GM19324 (cell line): ENCODE measurements at regions not wholly inside any gene's neighbourhood (a gene's known extent, or its start where the extent isn't known, plus 50 kb on each side); places are given as distances from the start of the nearest gene placed in this dataset.
"Not testable (repeated sequence)": the region's sequence is repeated elsewhere in the genome, so short reads cannot be mapped to it uniquely, and the experiment has no call there.

Experiments used
- ATAC-seq: cut with Tn5 transposase; IDR thresholded peaks from one replicate; pipeline ENCODE4 v1.9.1; 2021; ENCODE audit warnings: mild to moderate bottlenecking, moderate library complexity; ENCODE audit not compliant: unreplicated experiment, low FRiP score

- ATAC-seq, result no peak
Measured at GRCh38 chr10:123221418-123221817, 67.2 kb downstream of the BUB3 start.

DNA sequence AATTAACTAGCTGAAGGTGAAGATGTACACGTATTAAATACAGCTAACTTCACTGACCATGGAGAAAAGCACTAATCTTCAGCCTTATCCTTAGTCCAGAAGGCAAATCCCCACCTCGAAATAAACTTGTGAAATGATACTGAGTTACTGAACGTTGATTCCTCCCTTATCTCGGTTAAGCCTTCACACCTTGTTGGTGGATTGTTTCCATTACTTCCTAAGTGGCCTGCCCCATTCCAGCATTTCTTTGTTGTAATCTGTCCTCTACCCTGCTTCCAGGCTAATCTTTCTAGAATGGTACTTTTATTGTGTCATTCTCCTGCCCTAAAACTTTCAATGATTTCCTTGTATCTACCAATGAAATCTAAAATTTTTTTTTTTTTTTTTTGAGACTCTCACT lies 68.6 kb downstream of the BUB3 start:
- no peak for ATAC-seq

DNA sequence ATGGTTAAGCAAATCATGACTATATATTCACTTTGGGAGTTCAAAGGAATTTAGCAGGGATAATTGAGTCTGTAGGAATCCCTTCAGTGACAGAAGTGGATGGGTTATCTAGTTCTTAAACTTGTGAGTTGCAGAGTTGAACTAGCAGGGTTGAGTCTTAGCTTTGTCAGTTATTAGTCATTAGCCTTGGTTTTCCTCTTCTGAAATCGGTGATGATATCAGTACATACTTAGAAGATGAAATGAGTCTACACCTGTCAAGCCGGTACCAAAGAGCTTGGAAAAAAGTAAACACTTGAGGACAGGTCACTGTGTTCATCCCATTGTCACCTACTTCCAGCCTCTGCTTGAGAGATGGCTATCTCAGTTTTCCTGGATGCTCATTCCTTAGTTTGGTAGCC lies 73.5 kb downstream of the BUB3 start:
- ATAC-seq, result no peak

- ATAC-seq, result no peak
Measured at GRCh38 chr10:123229927-123230630, 75.9 kb downstream of the BUB3 start.

- not testable (repeated sequence) for ATAC-seq
Measured at GRCh38 chr10:123232879-123233278, 78.7 kb downstream of the BUB3 start.

DNA sequence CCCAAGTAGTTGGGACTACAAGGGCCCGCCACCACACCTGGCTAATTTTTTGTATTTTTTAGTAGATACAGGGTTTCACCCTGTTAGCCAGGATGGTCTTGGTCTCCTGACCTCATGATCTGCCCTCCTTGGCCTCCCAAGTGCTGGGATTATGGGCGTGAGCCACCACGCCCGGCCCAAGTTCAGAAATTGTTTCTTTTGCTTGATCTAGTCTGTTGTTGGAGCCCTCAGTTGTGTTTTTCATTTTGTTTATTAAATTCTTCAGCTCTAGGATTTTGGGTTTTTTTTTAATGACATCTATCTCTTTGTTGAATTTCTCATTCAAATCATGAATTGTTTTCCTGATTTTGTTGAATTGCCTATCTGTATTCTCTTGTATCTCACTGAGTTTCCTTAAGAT lies 80.8 kb downstream of the BUB3 start:
- not testable (repeated sequence) for ATAC-seq

GRCh38 chr10:123236126-123236525 lies 81.9 kb downstream of the BUB3 start:
- no peak for ATAC-seq

- no peak for ATAC-seq
Measured at GRCh38 chr10:123240250-123240649, 86.0 kb downstream of the BUB3 start.

DNA sequence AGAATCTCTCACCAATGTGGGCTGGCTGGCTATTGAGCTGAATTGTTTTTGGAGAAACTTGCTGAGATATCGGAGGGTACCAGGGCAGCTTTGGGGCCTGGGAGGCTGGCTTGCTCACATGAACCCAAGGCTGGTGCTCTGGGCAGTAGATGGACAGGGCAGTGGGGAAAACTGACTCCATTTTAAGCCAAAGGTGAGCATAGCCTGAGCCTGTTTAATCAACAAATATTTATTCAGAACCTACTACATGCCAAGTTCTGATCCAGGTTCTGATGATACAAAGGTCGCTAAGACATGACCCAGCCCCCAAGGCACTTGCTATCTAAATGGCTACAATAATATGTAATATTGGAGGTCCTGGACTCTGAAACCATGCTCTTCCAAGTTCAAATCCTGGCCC lies 86.6 kb downstream of the BUB3 start:
- no peak for ATAC-seq

DNA sequence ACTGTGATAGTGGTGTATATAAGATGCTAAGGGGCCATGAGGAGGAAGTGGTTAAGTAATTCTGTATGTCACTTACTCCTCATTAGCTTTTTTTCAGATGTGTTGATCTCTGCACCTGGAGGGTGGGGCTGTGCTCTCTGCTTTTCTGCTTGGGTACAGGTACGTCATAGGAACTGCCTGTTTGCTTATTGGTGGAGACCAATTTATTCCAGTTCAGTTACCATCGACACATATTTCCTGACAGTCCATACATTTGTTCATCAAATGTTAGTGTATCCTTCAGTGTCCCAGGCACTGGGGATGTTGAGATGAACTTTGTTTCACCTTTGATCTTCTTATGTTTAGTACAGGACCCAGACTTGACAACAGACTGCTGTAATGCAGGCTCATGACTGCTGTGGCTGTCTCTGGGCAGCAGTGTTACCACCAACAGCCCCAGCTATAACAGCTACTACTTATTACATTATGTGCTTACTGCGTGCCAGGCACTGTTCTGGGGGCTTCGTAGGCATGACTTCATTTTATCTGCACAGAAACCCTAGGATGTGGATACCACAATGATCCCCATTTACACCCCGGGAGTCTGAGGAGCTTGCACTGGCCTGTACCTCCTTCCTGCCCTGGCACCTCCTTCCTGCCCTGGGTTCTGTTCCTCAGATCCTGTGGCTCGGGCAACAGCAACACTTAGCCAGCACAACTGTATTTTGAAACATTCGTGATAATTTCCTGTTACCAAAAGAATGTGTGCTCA lies 87.4 kb downstream of the BUB3 start:
- ATAC-seq, result no peak

DNA sequence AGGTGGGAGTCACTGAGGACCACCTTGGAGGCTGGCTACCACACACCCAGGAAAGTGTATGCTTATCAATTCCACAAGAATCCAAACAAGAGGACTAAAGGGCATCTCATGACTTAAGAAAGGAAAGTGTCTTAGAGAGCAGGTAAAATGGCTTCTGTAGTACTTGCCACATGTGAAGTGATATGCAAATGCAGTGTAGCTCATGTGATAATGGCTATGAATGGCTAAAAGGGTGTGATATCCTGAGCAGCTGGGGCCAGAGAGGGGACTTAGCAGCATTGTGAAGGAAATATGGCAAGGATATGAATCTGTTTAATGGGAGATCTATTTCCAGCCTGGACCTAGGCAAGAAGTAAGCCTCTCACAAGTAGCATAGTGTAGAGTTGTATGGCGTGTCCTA lies 90.5 kb downstream of the BUB3 start:
- no peak for ATAC-seq

GRCh38 chr10:123245264-123245663 lies 91.1 kb downstream of the BUB3 start:
- no peak for ATAC-seq

DNA sequence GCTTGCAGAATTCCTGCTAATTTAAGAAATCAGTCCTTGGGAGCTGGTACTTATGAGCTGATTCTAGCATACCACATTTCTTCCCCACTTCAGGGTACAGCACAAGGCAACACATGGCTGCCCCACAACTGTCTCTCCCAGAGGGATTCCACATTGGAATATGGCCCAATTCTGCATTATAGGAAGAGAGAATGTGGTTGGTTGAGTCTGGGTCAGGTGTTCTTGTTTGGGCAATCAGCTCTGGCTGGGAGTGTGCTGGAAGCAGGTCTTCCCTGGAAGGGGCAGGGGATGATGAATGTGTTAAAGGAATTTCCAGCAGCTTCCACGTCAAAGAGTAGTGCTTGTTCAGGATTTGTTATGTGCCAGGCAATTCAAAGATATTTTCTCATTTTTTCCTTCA lies 95.7 kb downstream of the BUB3 start:
- ATAC-seq, result no peak

DNA sequence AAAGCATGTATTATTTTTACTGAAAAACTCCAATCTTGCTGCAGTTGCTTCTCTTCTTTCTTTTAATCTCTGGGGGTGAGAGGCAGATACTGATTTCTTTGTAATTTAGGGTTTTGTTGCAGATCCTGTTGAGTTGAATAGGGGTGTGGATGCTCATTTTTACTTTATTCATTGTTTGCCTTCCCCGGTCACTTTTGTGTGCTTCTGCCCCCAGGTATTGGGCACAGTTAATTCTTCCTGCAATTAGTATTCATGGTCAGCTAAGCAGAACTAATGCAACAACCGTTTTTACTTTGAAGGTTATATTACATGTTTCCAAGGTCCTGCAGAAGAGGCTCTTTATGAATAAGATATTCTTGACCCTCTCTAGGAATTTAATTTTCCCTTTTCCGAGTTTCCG lies 96.4 kb downstream of the BUB3 start:
- no peak for ATAC-seq

- ATAC-seq, result no peak
Measured at GRCh38 chr10:123252779-123253178, 98.6 kb downstream of the BUB3 start.

GRCh38 chr10:123254343-123254742 lies 100.1 kb downstream of the BUB3 start:
- not testable (repeated sequence) for ATAC-seq

GRCh38 chr10:123257904-123258456 lies 103.8 kb downstream of the BUB3 start:
- ATAC-seq, result no peak

DNA sequence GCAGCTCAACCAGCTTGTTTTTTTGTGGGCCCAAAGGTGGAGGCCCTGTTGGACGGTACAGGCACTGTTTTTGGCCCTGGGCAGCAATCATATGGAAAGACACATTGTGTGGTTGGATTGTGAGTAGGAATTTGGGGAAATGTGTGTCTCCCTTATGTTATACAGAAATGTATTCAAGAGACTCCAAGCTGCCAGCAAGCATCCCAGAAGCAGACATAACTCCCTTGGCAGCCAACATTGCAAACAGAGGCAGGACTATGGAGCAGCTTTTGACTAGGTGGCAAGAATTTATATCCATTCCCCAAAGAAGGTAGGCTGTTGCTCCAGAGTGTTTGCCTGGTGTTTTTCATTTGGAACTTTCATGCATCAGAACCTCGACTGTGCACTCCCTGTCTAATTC lies 104.9 kb downstream of the BUB3 start:
- ATAC-seq, result no peak

- no peak for ATAC-seq
Measured at GRCh38 chr10:123259791-123260190, 105.6 kb downstream of the BUB3 start.

DNA sequence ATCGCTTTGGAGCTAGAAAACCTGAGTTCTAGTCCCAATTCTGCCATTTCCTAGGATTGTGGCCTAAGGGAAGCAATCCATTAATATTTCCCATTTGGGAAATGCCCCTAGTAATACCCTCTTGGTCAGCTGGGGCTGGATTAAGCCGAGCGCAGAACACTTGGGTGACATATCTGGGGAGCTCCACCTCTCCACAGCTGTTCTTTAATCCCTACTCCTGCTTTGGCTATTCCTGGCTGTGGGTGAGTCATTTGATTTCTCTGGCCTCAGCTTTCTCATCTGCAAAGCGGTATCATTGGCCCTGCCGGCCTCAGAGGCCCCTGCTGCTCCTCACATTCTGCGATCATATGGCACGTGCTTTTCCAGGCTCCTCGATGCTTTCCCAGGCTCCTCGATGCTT lies 108.3 kb downstream of the BUB3 start:
- no peak for ATAC-seq

- no peak for ATAC-seq
Measured at GRCh38 chr10:123266971-123267370, 112.8 kb downstream of the BUB3 start.

- no peak for ATAC-seq
Measured at GRCh38 chr10:123269017-123269552, 114.9 kb downstream of the BUB3 start.
